ENCODE measurements at regions not wholly inside any gene's neighbourhood (a gene's known extent, or its start where the extent isn't known, plus 50 kb on each side); places are given as distances from the start of the nearest gene placed in this dataset.

DNA sequence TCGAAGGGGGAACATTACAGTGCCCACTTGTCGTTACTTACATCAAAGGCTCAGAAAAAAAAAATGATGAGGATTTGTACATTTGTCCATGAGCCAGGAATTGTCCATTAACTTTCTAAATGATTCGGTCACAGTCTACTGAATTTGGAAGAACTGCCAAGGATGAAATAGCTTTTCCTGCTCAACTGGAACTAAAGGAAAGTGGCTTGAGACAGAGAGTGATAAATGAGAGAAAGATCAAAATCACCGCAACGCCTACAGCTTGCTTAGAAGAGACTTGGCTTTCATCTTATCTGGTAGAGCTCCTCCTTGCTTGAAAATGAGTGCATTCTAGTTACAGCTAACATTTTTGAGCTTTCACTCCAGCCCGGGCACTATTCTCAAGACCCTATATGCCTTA lies 55.5 kb upstream of the ADGRG2 start:
- intact Hi-C loops (cut with DNase I, micrococcal nuclease) = no loop called here
- Mint-ChIP-seq H3K4me3 (no peak overlapping the region), H3K4me1 (ENCODE audit: low read depth) (no peaks in the 10 kb centered on the region), H3K36me3 (ENCODE audit: low read depth) (no peaks in the 10 kb centered on the region), H3K27me3 (peaks cover 7% of the 10 kb centered on the region), H3K9me3 (no peaks in the 10 kb centered on the region), H3K27ac (no peak overlapping the region)
- no peak for DNase-seq
- H3K27ac ChIP-seq (ENCODE audit: low read depth in 1 of 2, low read length in 2 of 2) = no peak overlapping the region
- POLR2A ChIA-PET = no interaction called here
- H3K4me3 ChIP-seq (ENCODE audit: low read length) = no peak overlapping the region
- no peaks in the 10 kb centered on the region for H3K36me3 ChIP-seq (ENCODE audit: insufficient read depth, low read length)
- TF ChIP-seq, protein P1, sequence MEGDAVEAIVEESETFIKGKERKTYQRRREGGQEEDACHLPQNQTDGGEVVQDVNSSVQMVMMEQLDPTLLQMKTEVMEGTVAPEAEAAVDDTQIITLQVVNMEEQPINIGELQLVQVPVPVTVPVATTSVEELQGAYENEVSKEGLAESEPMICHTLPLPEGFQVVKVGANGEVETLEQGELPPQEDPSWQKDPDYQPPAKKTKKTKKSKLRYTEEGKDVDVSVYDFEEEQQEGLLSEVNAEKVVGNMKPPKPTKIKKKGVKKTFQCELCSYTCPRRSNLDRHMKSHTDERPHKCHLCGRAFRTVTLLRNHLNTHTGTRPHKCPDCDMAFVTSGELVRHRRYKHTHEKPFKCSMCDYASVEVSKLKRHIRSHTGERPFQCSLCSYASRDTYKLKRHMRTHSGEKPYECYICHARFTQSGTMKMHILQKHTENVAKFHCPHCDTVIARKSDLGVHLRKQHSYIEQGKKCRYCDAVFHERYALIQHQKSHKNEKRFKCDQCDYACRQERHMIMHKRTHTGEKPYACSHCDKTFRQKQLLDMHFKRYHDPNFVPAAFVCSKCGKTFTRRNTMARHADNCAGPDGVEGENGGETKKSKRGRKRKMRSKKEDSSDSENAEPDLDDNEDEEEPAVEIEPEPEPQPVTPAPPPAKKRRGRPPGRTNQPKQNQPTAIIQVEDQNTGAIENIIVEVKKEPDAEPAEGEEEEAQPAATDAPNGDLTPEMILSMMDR (IDR thresholded peaks at IDR 0.05) = no peak
- H3K27me3 ChIP-seq (ENCODE audit: control insufficient read depth in 1 of 2, insufficient read depth in 2 of 2, low read length in 2 of 2) = no peaks in the 10 kb centered on the region
- no peaks in the 10 kb centered on the region for H3K4me1 ChIP-seq (ENCODE audit: insufficient read depth, low read length)
- no peak for ATAC-seq (ENCODE audit: poor library complexity)
- no peaks in the 10 kb centered on the region for H3K9me3 ChIP-seq (ENCODE audit: control insufficient read depth in 1 of 2, insufficient read depth in 1 of 2, low read length in 2 of 2)
- CTCF ChIA-PET = no interaction called here

- no peak for ATAC-seq (ENCODE audit: poor library complexity)
- no peak overlapping the region for H3K27ac ChIP-seq (ENCODE audit: low read depth in 1 of 2, low read length in 2 of 2)
- CTCF ChIA-PET = no interaction called here
- H3K4me3 ChIP-seq (ENCODE audit: low read length) = no peak overlapping the region
- no peaks in the 10 kb centered on the region for H3K27me3 ChIP-seq (ENCODE audit: control insufficient read depth in 1 of 2, insufficient read depth in 2 of 2, low read length in 2 of 2)
- H3K4me1 ChIP-seq (ENCODE audit: insufficient read depth, low read length) = no peaks in the 10 kb centered on the region
- Mint-ChIP-seq H3K27me3 (peaks cover 7% of the 10 kb centered on the region), H3K4me3 (no peak overlapping the region), H3K4me1 (ENCODE audit: low read depth) (no peaks in the 10 kb centered on the region), H3K27ac (no peak overlapping the region), H3K9me3 (no peaks in the 10 kb centered on the region), H3K36me3 (ENCODE audit: low read depth) (no peaks in the 10 kb centered on the region)
- no peaks in the 10 kb centered on the region for H3K36me3 ChIP-seq (ENCODE audit: insufficient read depth, low read length)
- no peak for DNase-seq
- no peaks in the 10 kb centered on the region for H3K9me3 ChIP-seq (ENCODE audit: control insufficient read depth in 1 of 2, insufficient read depth in 1 of 2, low read length in 2 of 2)
- intact Hi-C loops (cut with DNase I, micrococcal nuclease) = no loop called here
- TF ChIP-seq, protein P1 (IDR thresholded peaks at IDR 0.05) = no peak
- POLR2A ChIA-PET = no interaction called here
These were observed 56.1 kb upstream of the ADGRG2 start for GRCh38 chrX:19178402-19178801.

DNA sequence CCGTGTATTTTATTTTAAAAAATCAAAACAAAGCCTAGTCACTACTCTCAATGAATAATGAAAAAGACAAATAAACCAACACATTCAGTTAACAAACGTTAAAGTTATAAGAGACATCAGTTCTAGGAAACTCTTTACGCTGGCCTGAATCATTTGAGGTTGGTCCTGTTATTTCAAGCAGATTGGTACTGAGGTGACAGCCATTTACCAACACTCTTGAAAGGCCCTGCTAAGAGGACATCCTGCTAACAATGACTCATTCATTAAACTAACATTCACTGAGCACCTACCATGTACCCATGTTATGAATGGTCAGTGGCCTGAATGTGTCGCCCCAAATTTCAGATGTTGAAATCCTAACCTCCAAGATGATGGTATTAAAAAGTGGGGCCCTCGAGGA lies 57.1 kb upstream of the ADGRG2 start:
- Mint-ChIP-seq H3K36me3 (ENCODE audit: low read depth) (no peaks in the 10 kb centered on the region), H3K27me3 (peaks cover 7% of the 10 kb centered on the region), H3K4me3 (no peak overlapping the region), H3K9me3 (no peaks in the 10 kb centered on the region), H3K4me1 (ENCODE audit: low read depth) (no peaks in the 10 kb centered on the region), H3K27ac (no peak overlapping the region)
- CTCF ChIA-PET = no interaction called here
- ATAC-seq (ENCODE audit: poor library complexity) (no peak), DNase-seq (no peak)
- TF ChIP-seq, protein P1 (IDR thresholded peaks at IDR 0.05) = no peak
- Histone ChIP-seq H3K27ac (ENCODE audit: low read depth in 1 of 2, low read length in 2 of 2) (no peak overlapping the region), H3K4me1 (ENCODE audit: insufficient read depth, low read length) (no peaks in the 10 kb centered on the region), H3K36me3 (ENCODE audit: insufficient read depth, low read length) (no peaks in the 10 kb centered on the region), H3K4me3 (ENCODE audit: low read length) (no peak overlapping the region), H3K27me3 (ENCODE audit: control insufficient read depth in 1 of 2, insufficient read depth in 2 of 2, low read length in 2 of 2) (no peaks in the 10 kb centered on the region), H3K9me3 (ENCODE audit: control insufficient read depth in 1 of 2, insufficient read depth in 1 of 2, low read length in 2 of 2) (no peaks in the 10 kb centered on the region)
- intact Hi-C loops (cut with DNase I, micrococcal nuclease) = no loop called here
- POLR2A ChIA-PET = no interaction called here
